VCaP (cell line): ENCODE measurements at regions not wholly inside any gene's neighbourhood (a gene's known extent, or its start where the extent isn't known, plus 50 kb on each side); places are given as distances from the start of the nearest gene placed in this dataset.
"Not testable (repeated sequence)": the region's sequence is repeated elsewhere in the genome, so short reads cannot be mapped to it uniquely, and the experiment has no call there.

Experiments used
- H3K27ac ChIP-seq: fragments of 450-650 bp; 2 replicates; pipeline ENCODE4 v1.5.1; 2017
- CTCF ChIP-seq: fragments of 450-650 bp; conservative IDR thresholded peaks from 2 replicates; pipeline ENCODE4 v1.5.1; 2017; ENCODE audit warnings: mild to moderate bottlenecking, moderate library complexity

- no peak overlapping the region for H3K27ac ChIP-seq
- no peak for TF ChIP-seq CTCF
These were observed 54.3 kb upstream of the LRCH1 start for GRCh38 chr13:46498650-46499049.

- peak overlapping the region; percentile 23 for H3K27ac ChIP-seq
- no peak for TF ChIP-seq CTCF
These were observed 56.9 kb upstream of the LRCH1 start for GRCh38 chr13:46496086-46496485.

- H3K27ac ChIP-seq = peak overlapping the region; percentile 23
- TF ChIP-seq CTCF = no peak
These were observed 57.3 kb upstream of the LRCH1 start for GRCh38 chr13:46495651-46496050.

- peak overlapping the region; percentile 23 for H3K27ac ChIP-seq
- TF ChIP-seq CTCF = no peak
These were observed 57.9 kb upstream of the LRCH1 start for GRCh38 chr13:46495066-46495465.

GRCh38 chr13:46492946-46493345 lies 60.0 kb upstream of the LRCH1 start:
- H3K27ac ChIP-seq = peak overlapping the region; percentile 52
- peak; percentile 75 for TF ChIP-seq CTCF

- H3K27ac ChIP-seq = no peak overlapping the region
- TF ChIP-seq CTCF = no peak
These were observed 61.3 kb upstream of the LRCH1 start for GRCh38 chr13:46491641-46492040.

- not testable (repeated sequence) for H3K27ac ChIP-seq
These were observed 62.3 kb upstream of the LRCH1 start for GRCh38 chr13:46490713-46491112.

- TF ChIP-seq CTCF = no peak
These were observed 62.8 kb upstream of the LRCH1 start for GRCh38 chr13:46490129-46490528.

More at GRCh38 chr13:46490129-46490528, 62.8 kb upstream of the LRCH1 start:
- no peak overlapping the region for H3K27ac ChIP-seq
